ENCODE measurements at regions not wholly inside any gene's neighbourhood (a gene's known extent, or its start where the extent isn't known, plus 50 kb on each side); places are given as distances from the start of the nearest gene placed in this dataset.

GRCh38 chr10:56068473-56069263 lies 292.4 kb downstream of the ZWINT start:
- Histone ChIP-seq H3K9ac (replicated peaks in 1 of 4; ENCODE audit: extremely low read depth in 1 of 4, low read depth in 3 of 4, low read length in 3 of 4) (no peak overlapping the region), H3K27ac (ENCODE audit: low read depth, low read length) (no peak overlapping the region), H3K56ac (replicated peaks; ENCODE audit: insufficient read length, low read depth, low read length) (no peak overlapping the region), H3K14ac (ENCODE audit: insufficient read length) (no peak overlapping the region), H2AFZ (ENCODE audit: low read length) (no peak overlapping the region), H3K79me2 (ENCODE audit: control insufficient read depth in 1 of 2, insufficient read depth in 2 of 2, low read length in 2 of 2) (no peaks in the 10 kb centered on the region), H4K8ac (ENCODE audit: extremely low read depth, insufficient read depth, low read length) (no peak overlapping the region), H3K4ac (replicated peaks; ENCODE audit: insufficient read length, low read depth, low read length) (no peak overlapping the region), H2AK5ac (ENCODE audit: low read depth, low read length) (no peak overlapping the region), H3K79me1 (ENCODE audit: low read depth, low read length) (no peaks in the 10 kb centered on the region), H3K27me3 (replicated peaks in 1 of 4; ENCODE audit: control insufficient read depth in 3 of 4, extremely low read depth in 1 of 4, insufficient read depth in 3 of 4, low read length in 3 of 4) (no peaks in the 10 kb centered on the region), H3K4me2 (ENCODE audit: insufficient read depth in 1 of 2, low read depth in 2 of 2, low read length in 2 of 2) (no peak overlapping the region), H4K5ac (ENCODE audit: insufficient read length, low read depth, low read length) (no peak overlapping the region), H3K4me1 (replicated peaks in 1 of 4; ENCODE audit: control insufficient read depth in 3 of 4, insufficient read depth in 4 of 4, low read length in 3 of 4) (no peaks in the 10 kb centered on the region), H3K36me3 (ENCODE audit: control insufficient read depth in 2 of 4, insufficient read depth in 4 of 4, low read length in 3 of 4) (no peaks in the 10 kb centered on the region), H2BK5ac (ENCODE audit: low read depth, low read length) (no peak overlapping the region), H3K23ac (ENCODE audit: insufficient read length) (no peak overlapping the region), H3K4me3 (ENCODE audit: extremely low read depth in 1 of 4, insufficient read depth in 2 of 4, low read depth in 3 of 4, low read length in 4 of 4) (no peak overlapping the region), H3K9me3 (ENCODE audit: insufficient read depth in 2 of 2, low read depth in 1 of 2, low read length in 1 of 2) (no peaks in the 10 kb centered on the region), H4K91ac (replicated peaks; ENCODE audit: insufficient read length, low read length) (no peak overlapping the region), H2BK20ac (ENCODE audit: low read length) (no peak overlapping the region), H2BK12ac (ENCODE audit: low read depth, low read length) (no peak overlapping the region), H3K18ac (ENCODE audit: extremely low read depth, low read length) (no peak overlapping the region), H4K20me1 (replicated peaks in 1 of 2; ENCODE audit: control insufficient read depth in 1 of 2, insufficient read depth in 2 of 2, low read length in 2 of 2) (no peaks in the 10 kb centered on the region), H3K23me2 (ENCODE audit: low read depth, low read length) (no peaks in the 10 kb centered on the region), H2BK15ac (ENCODE audit: low read length) (no peak overlapping the region), H2BK120ac (replicated peaks; ENCODE audit: low read depth, low read length) (no peak overlapping the region)
- CTCF ChIA-PET (ENCODE audit: partially characterized antibody) = interaction anchor here (0.6 to 0.8 kb wide), 2 partner anchors 24 to 400 kb away, joined by 3 to 4 read pairs; no protein-coding TSS in a partner anchor
- POLR2A ChIA-PET (ENCODE audit: partially characterized antibody) = no interaction called here
- no peak for FAIRE-seq
- no peak for DNase-seq (ENCODE audit: low read depth in 1 of 2, low spot score in 2 of 2)
- WGBS, 2 experiments (ENCODE audit: extremely low coverage in 1 of 2, insufficient coverage in 1 of 2, insufficient read length in 1 of 2, insufficient replicate concordance in 2 of 2, low coverage in 1 of 2, low lambda C conversion rate in 2 of 2, missing lambda C conversion rate in 1 of 2) = 81% methylated on average over 12 of the region's 12 CpGs; no CpG with 5 or more reads in 1 of the 2 experiments
- TF ChIP-seq KDM1A (IDR thresholded peaks at IDR 0.05; ENCODE audit: borderline replicate concordance, low read length) = no peak
- TF ChIP-seq, protein P1, sequence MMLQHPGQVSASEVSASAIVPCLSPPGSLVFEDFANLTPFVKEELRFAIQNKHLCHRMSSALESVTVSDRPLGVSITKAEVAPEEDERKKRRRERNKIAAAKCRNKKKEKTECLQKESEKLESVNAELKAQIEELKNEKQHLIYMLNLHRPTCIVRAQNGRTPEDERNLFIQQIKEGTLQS (IDR thresholded peaks at IDR 0.05; ENCODE audit: insufficient read depth, low read depth, low read length) = no peak
- no peak for TF ChIP-seq CEBPB (IDR thresholded peaks at IDR 0.05; ENCODE audit: low read depth, low read length)
- no peak for TF ChIP-seq CHD2 (IDR thresholded peaks at IDR 0.05; ENCODE audit: low read length)
- no peak for TF ChIP-seq FOSL1 (IDR thresholded peaks at IDR 0.05; ENCODE audit: insufficient read depth, low read depth, low read length)
- TF ChIP-seq EGR1 (IDR thresholded peaks at IDR 0.05; ENCODE audit: borderline replicate concordance, low read depth, low read length) = no peak
- TF ChIP-seq BCL11A (IDR thresholded peaks at IDR 0.05; ENCODE audit: low read depth in 2 of 2, low read length in 2 of 2) = no peak
- TF ChIP-seq RXRA (IDR thresholded peaks at IDR 0.05; ENCODE audit: insufficient read depth, low read depth, low read length) = no peak
- TF ChIP-seq MAFK (IDR thresholded peaks at IDR 0.05; ENCODE audit: low read depth, low read length) = no peak
- TF ChIP-seq POLR2A (IDR thresholded peaks at IDR 0.05; ENCODE audit: control extremely low read depth in 1 of 2, low read depth in 2 of 2, low read length in 2 of 2) = no peak
- no peak for TF ChIP-seq RAD21 (IDR thresholded peaks at IDR 0.05 in 1 of 2, conservative IDR thresholded peaks at IDR 0.05 in 1 of 2; ENCODE audit: low read depth in 2 of 2, low read length in 2 of 2)
- TF ChIP-seq EZH2 (IDR thresholded peaks at IDR 0.05; ENCODE audit: low read depth, low read length, severe bottlenecking) = no peak
- TF ChIP-seq TEAD4 (IDR thresholded peaks at IDR 0.05; ENCODE audit: low read depth, low read length) = no peak

Data from H1 (cell line).